PC-9 (cell line): ENCODE measurements at regions not wholly inside any gene's neighbourhood (a gene's known extent, or its start where the extent isn't known, plus 50 kb on each side); places are given as distances from the start of the nearest gene placed in this dataset.
"Not testable (repeated sequence)": the region's sequence is repeated elsewhere in the genome, so short reads cannot be mapped to it uniquely, and the experiment has no call there.

ENCODE experiments used
- BruUV-seq: library from RNA; stranded (reverse); fragments of 400-500 nt; replicated peaks from 2 replicates; lab custom pipeline; 2021; lab: Mats Ljungman, UMichigan
- CTCF ChIA-PET: fragments of 300-600 bp; sonication (Branson Sonifier 250); formaldehyde crosslinking; loops from one replicate; lab custom pipeline; 2022; ENCODE audit warnings: antibody characterized with exemption; lab: Charles Lee
- POLR2A ChIA-PET: fragments of 300-600 bp; sonication (Branson Sonifier 250); formaldehyde crosslinking; loops from one replicate; lab custom pipeline; 2022; ENCODE audit warnings: antibody characterized with exemption; ENCODE audit not compliant: unreplicated experiment; lab: Charles Lee
- DNase-seq, 2 experiments: peaks; one replicate each; pipeline versions ENCODE4 v3.0.0 to v3.0.0-alpha.2; 2015 to 2022; ENCODE audit warnings: mixed read lengths in 1 of 2
- H2AFZ ChIP-seq: fragments of 200-600 bp; sonication (generic); 2 replicates; pipeline ENCODE4 v1.8.1; 2017; ENCODE audit warnings: antibody characterized with exemption
- H3F3A ChIP-seq: fragments of 200-600 bp; sonication (generic); 2 replicates; pipeline ENCODE4 v1.8.1; 2017; ENCODE audit warnings: antibody characterized with exemption, mild to moderate bottlenecking, low read depth; ENCODE audit not compliant: insufficient read depth
- H3K27ac ChIP-seq: fragments of 200-600 bp; sonication (generic); 2 replicates; pipeline ENCODE4 v1.6.1; 2016; ENCODE audit warnings: mixed run types
- H3K27me3 ChIP-seq: fragments of 200-600 bp; sonication (generic); 2 replicates; pipeline ENCODE4 v1.6.1; 2016; ENCODE audit warnings: low read depth, mixed run types; ENCODE audit not compliant: insufficient read depth
- H3K36me3 ChIP-seq: fragments of 200-600 bp; sonication (generic); 2 replicates; pipeline ENCODE4 v1.6.1; 2016; ENCODE audit warnings: low read depth, mixed run types
- H3K4me1 ChIP-seq: fragments of 200-600 bp; sonication (generic); replicated peaks from 2 replicates; pipeline ENCODE4 v1.6.1; 2016; ENCODE audit warnings: mixed run types; ENCODE audit not compliant: insufficient read depth
- H3K4me2 ChIP-seq: fragments of 200-600 bp; sonication (generic); 2 replicates; pipeline ENCODE4 v1.6.1; 2017; ENCODE audit warnings: mixed run types
- H3K4me3 ChIP-seq: fragments of 200-600 bp; sonication (generic); 2 replicates; pipeline ENCODE4 v1.6.1; 2016; ENCODE audit warnings: mixed run types
- H3K79me2 ChIP-seq: fragments of 200-600 bp; sonication (generic); 2 replicates; pipeline ENCODE4 v1.6.1; 2017; ENCODE audit warnings: low read depth, mixed run types
- H3K9me2 ChIP-seq: fragments of 200-600 bp; sonication (generic); 2 replicates; pipeline ENCODE4 v1.8.1; 2017; ENCODE audit warnings: mild to moderate bottlenecking; ENCODE audit not compliant: insufficient read depth
- H3K9me3 ChIP-seq: fragments of 200-600 bp; sonication (generic); 2 replicates; pipeline ENCODE4 v1.8.1; 2016; ENCODE audit warnings: low read depth; ENCODE audit not compliant: insufficient read depth
- H4K20me1 ChIP-seq: fragments of 200-600 bp; sonication (generic); 2 replicates; pipeline ENCODE4 v1.8.1; 2017; ENCODE audit not compliant: insufficient read depth
- CTCF ChIP-seq: fragments of 200-600 bp; sonication (generic); conservative IDR thresholded peaks from 2 replicates; pipeline ENCODE4 v1.6.1; 2017; ENCODE audit warnings: mixed run types, antibody characterized with exemption, mild to moderate bottlenecking, moderate library complexity
- EZH2 ChIP-seq: fragments of 200-600 bp; sonication (generic); IDR thresholded peaks from 2 replicates; pipeline ENCODE4 v1.8.0; 2017; ENCODE audit warnings: antibody characterized with exemption, low read depth
- intact Hi-C: fragments of 100-400 bp; cut with micrococcal nuclease; formaldehyde crosslinking; loops from one replicate; pipeline ENCODE4 v1.10.0; 2022; ENCODE audit not compliant: unreplicated experiment

DNA sequence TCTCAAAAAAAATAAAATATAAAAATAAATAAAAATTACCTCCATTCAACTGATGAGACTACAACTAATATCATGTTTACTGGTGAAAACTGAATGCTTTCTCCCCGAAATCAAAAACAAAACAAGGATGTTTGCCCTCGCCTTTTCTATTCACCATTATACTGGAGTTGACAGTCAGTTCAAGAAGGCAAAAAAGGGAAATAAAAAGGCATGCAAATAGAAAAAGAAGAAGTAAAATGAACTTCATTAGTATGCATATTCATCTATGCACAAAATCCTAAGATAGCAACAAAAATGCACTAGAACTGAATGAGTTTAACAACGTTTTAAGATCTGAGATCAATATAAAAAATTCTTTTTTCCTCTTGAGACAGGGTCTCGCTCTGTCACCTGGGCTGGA is 72.7 kb upstream of the FAM174B start:
- Histone ChIP-seq H4K20me1 (no peaks in the 10 kb centered on the region), H2AFZ (no peak overlapping the region), H3K27me3 (no peaks in the 10 kb centered on the region), H3K4me1 (no peaks in the 10 kb centered on the region), H3K4me3 (no peak overlapping the region), H3K27ac (no peak overlapping the region), H3K9me3 (no peaks in the 10 kb centered on the region), H3K36me3 (no peaks in the 10 kb centered on the region), H3K79me2 (no peaks in the 10 kb centered on the region), H3K9me2 (no peaks in the 10 kb centered on the region), H3K4me2 (no peak overlapping the region), H3F3A (no peaks in the 10 kb centered on the region)
- DNase-seq: no peak
- intact Hi-C loops: no loop called here
- no peak for TF ChIP-seq EZH2
- TF ChIP-seq CTCF: no peak
- no TSS peak for BruUV-seq
- ChIA-PET POLR2A (no interaction called here), CTCF (no interaction called here)

DNA sequence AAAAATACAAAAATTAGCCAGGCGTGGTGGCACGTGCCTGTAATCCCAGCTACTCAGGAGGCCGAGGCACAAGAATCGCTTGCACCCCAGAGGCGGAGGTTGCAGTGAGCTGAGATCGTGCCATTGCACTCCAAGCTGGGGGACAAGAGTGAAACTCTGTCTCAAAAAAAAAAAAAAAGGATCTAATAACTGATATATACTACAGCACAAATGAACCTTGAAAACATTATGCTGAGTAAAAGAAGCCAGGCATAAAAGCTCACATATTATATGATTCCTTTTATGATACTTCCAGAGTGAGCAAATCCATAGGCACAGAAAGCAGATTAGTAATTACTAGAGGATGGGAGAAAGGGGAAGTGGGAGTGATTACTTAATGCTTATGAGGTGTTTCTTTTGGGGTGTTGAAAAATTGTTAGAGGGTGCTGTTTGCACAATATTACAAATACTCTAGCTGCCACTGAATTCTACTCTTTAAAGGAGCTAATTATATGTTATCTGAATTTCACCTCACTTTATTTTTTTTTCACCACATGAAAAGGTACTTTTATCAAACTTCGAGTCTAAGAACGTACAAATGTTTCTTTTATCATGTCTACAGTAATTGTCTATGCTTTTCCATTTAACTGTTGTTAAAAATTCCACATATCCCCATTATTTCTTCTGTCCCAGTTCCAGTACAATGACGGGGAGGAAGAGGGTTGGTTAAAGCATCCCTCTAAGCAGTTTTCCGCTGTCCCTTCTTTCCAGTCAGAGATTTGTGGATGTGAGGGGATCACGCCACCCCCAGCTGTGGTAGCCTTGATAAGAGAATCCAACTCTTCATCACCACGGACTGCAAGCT is 77.7 kb upstream of the FAM174B start:
- no TSS peak for BruUV-seq
- no peaks in the 10 kb centered on the region for H3K36me3 ChIP-seq
- DNase-seq: no peak
- no peaks in the 10 kb centered on the region for H3K79me2 ChIP-seq
- intact Hi-C loops: no loop called here
- H3K4me3 ChIP-seq: no peak overlapping the region
- H3F3A ChIP-seq: no peaks in the 10 kb centered on the region
- TF ChIP-seq CTCF (no peak), EZH2 (no peak)
- no peak overlapping the region for H3K27ac ChIP-seq
- no peak overlapping the region for H3K4me2 ChIP-seq
- ChIA-PET CTCF (interaction anchor here (0.7 kb wide), 1 partner anchor 295 kb away, joined by 6 read pairs; no protein-coding TSS in a partner anchor), POLR2A (no interaction called here)
- no peaks in the 10 kb centered on the region for H3K27me3 ChIP-seq
- H4K20me1 ChIP-seq: no peaks in the 10 kb centered on the region
- H3K9me2 ChIP-seq: no peaks in the 10 kb centered on the region; the same call in 1 of the 2 replicates
- no peaks in the 10 kb centered on the region for H3K9me3 ChIP-seq
- no peak overlapping the region for H2AFZ ChIP-seq
- no peaks in the 10 kb centered on the region for H3K4me1 ChIP-seq

DNA sequence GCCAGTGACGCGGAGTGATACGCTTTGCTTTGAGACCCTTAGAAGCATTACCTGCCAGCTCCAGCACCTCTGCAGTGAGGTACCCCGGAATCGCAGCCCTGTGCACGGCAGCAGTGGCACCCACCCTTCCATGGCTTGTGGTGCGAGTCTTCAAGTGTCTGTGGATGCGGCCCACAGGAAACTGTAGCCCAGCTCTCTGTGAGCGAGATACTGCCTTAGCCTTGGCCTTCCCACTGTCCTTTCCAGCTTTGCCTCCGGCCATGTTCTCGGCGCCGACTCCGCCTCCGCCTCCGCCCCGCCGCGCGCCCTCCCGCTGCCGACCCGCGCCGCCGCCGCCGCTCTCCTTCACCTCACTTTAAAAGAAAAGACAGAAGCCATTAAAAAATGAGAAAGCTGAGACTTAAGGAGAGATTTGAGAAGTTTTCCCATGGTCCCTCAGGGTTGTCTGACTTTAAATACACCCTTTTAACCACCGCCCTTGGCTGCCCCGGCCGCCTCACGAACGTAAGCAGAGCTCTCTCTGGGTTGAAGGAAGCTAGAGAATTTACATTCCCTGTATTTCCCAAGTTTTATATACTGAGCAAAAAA is 78.5 kb upstream of the FAM174B start:
- no peaks in the 10 kb centered on the region; the same call in 1 of the 2 replicates for H3K9me2 ChIP-seq
- H3K4me1 ChIP-seq: no peaks in the 10 kb centered on the region
- no peak overlapping the region for H2AFZ ChIP-seq
- no peak for DNase-seq
- H3K9me3 ChIP-seq: no peaks in the 10 kb centered on the region
- intact Hi-C loops: no loop called here
- H3K27ac ChIP-seq: no peak overlapping the region
- BruUV-seq: no TSS peak
- no peaks in the 10 kb centered on the region for H3K79me2 ChIP-seq
- no peak overlapping the region for H3K4me2 ChIP-seq
- H3K4me3 ChIP-seq: no peak overlapping the region
- H3F3A ChIP-seq: no peaks in the 10 kb centered on the region
- ChIA-PET CTCF (no interaction called here), POLR2A (no interaction called here)
- H3K36me3 ChIP-seq: no peaks in the 10 kb centered on the region
- H3K27me3 ChIP-seq: no peaks in the 10 kb centered on the region
- no peaks in the 10 kb centered on the region for H4K20me1 ChIP-seq
- TF ChIP-seq EZH2: no peak
- TF ChIP-seq CTCF: no peak

GRCh38 chr15:92739246-92739645 is 83.7 kb upstream of the FAM174B start:
- CTCF ChIA-PET, H3K4me3 ChIP-seq, BruUV-seq: not testable (repeated sequence)

More at GRCh38 chr15:92739246-92739645, 83.7 kb upstream of the FAM174B start:
- H3K4me2 ChIP-seq, H4K20me1 ChIP-seq, H3K9me2 ChIP-seq, POLR2A ChIA-PET, H2AFZ ChIP-seq, H3K27me3 ChIP-seq, H3K4me1 ChIP-seq, H3F3A ChIP-seq, H3K9me3 ChIP-seq, intact Hi-C loops, H3K36me3 ChIP-seq, DNase-seq, H3K27ac ChIP-seq, H3K79me2 ChIP-seq: not testable (repeated sequence)
